ENCODE measurements at regions not wholly inside any gene's neighbourhood (a gene's known extent, or its start where the extent isn't known, plus 50 kb on each side); places are given as distances from the start of the nearest gene placed in this dataset.

- TF ChIP-seq CTCF (tag by site-specific recombination; IDR thresholded peaks at IDR 0.05) = no peak
- TF ChIP-seq ZNF449 (tag by site-specific recombination; IDR thresholded peaks at IDR 0.05) = no peak
Measured at GRCh38 chr13:50524560-50524959, 318.9 kb downstream of the DLEU7 start.

All from HEK293 (cell line).